IPS DF 4.7 (cell line): ENCODE measurements at regions not wholly inside any gene's neighbourhood (a gene's known extent, or its start where the extent isn't known, plus 50 kb on each side); places are given as distances from the start of the nearest gene placed in this dataset.
"Not testable (repeated sequence)": the region's sequence is repeated elsewhere in the genome, so short reads cannot be mapped to it uniquely, and the experiment has no call there.

Source experiments
- DNase-seq: peaks from one replicate; pipeline ENCODE4 v3.0.0-alpha.2; 2013; ENCODE audit warnings: low spot score; ENCODE audit errors: extremely low read depth

DNA sequence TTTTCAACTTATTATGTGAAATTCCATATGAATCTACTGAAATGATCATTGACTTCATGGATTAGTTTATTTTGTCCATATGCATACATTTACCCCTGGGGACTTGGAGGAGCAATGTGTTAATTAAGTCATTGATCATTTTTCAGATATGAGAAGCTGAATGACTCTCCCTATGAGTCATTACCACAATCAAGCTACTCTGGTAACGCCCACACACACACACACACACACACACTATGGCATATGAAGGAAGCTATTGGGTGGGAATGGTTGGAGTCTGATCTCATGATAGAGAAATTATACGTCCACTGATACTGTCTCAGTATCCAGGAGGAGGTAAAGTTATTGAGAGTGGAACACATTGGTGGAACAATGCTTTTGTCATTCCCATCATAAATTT lies 528.9 kb downstream of the AGTPBP1 start:
- DNase-seq: no peak

DNA sequence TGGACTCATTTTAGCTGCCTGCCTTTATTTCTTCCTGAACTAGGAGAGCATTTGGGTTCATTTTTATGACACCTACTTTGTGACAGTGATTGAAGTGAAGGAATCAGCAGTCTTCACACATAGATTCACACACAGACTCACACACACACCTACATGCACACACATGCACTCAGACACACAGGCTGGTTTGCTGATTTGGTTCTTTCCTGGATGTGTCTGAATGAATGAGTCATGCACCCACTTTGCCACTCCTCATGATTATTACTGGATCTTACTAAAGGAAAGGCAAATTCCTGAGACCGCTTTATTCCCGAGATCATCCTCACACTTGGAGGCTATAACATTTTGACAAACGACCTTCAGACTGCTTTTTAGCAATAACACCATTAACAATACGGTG lies 529.5 kb downstream of the AGTPBP1 start:
- DNase-seq: no peak

DNA sequence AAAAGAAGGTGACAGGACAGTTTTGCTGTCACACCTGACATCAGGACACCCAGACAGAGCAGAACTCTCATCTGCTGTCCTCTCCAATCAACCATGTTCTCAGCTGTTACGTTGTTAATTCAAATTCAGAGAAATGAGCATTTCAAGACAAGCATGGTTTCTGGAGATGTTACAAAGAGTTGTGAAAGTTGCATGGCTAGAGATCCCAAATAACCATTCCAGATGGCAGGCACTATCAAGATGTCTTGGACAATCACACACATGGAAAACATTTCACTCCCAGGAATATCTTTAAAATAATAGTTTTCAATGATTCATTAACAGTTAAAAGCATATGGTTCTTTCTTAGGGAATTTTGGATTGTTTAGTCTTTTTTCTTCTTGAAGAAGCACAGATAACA lies 533.1 kb downstream of the AGTPBP1 start:
- DNase-seq: no peak

DNA sequence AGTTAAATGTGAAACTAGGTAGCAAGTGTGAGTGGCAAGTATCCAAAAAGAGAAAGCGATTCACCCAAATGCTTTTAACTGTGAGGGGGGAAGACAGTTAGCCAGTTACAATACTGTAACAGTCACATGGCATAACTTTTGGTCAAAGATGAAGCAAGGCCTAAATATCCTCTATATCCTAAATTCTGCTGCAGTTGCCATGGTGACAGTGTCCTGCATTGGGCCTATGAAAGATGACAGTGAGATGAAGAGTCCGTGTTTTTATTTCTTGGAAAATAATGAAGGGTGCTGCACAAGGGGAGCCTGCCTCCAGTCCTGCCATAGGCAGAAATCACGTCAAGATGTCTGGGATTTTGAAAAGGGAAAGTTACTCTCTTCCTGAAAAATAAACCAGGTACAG lies 534.6 kb downstream of the NTRK2 start:
- DNase-seq: no peak

DNA sequence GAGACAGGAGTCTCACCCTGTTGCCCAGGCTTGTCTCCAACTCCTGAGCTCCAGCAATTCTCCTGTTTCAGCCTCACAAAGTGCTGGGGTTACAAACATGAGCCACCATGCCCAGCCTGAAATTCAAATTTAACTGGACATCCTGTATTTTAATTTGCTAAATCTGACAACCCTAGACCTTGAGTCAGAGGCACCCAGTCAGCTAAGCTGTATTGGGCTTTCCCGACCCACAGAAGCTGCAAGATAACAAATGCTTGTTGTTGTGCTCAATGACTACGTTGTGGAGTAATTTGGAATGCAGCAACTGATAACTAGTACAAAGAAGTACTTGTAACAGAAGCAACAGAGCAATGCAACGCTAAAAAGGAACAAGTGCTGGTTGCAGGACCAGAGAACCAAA lies 533.1 kb downstream of the NTRK2 start:
- no peak for DNase-seq

DNA sequence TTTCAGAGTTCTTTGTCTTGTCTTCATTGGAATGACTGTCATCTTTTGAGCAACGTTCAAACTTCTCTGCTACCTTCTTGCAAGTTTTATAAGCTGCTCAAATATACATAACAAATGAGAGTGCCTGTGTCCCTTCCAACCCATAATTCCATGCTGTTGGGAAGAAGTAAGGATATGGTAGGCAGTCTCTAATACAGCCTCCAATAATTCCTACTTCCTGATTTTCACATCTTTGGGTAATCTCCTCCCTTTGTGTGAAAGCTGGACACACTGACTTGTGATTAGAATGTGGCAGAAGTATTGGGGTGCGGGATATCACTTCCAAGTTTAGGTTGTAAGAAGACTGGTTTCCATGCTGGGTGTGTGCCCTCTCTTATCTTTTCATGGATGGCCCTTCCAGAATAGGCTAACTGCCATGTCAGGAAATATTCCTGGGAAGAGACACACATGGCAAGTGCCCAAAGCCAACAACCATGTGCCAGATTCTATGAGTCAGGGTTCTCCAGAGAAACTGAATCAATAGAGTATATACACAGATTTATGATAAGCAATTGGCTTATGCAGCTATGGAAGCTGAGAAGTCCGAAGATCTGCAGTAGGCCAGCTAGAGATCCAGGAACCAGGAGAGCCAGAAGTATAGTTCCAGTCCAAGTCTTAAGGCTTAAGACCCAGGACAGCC lies 531.3 kb downstream of the NTRK2 start:
- DNase-seq: no peak

DNA sequence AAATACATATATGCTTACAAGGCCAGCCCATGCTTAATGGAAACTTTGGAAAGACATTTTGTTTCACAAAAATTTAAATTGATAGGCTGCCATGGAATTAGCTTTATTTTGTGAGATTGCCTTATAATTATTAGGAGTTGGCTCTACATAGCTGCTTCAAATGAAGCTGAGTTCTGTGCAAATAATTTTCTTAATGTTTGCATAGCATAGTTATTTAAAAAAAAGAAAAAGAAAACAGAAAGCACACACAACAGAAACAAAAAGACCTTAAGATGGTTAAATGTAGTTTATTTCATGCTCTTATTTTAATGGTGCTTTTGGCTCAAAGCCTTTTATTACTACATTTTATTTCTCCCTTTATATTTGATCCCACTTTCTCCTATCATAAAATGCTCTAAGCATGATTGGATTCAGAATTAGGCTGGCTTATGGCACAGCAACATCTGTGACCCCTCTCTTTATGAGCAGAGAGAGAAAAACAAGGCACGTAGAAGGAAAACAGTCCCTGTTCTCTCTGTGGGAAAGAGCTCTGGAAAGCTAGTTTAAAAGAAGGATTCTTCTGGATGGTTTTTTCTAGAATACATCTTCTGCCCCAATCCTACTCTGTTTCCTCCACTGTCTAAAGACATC lies 530.5 kb downstream of the NTRK2 start:
- DNase-seq: no peak

DNA sequence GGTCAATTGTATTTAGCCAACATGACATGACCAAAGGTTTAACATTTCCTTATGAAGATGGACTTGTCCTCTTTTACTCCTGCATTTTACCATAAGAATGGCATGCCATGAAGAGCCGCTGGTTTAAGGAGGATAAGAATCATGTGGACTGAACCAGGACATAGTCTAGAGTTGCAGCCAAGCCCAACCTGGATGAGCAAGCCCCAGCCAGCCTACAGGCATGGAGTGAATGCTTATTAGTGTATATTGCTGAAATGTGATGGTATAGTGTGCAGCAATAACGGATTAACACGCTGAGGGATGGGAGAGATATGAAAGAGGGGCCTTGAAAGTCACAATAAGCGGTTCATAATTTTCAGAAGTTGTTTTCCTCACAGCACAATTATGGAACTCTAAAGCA lies 523.2 kb downstream of the NTRK2 start:
- DNase-seq: no peak

DNA sequence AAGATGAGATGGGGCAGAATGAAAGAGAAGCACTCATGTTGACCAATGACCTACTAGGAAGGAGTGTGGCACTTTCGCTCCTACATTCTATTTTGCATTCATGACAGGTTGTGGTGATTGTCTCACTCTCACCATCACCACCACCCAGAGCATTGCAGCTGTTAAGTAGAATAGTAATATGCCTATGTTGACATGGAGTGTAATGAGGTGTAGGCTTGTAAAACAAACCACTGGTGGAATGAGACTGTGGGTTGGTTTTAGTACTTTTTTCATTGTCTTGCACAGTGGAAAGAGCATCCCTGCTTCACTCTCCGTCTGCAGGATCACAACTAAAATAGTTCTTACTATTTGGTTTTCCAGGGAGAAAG lies 516.7 kb downstream of the NTRK2 start:
- no peak for DNase-seq

DNA sequence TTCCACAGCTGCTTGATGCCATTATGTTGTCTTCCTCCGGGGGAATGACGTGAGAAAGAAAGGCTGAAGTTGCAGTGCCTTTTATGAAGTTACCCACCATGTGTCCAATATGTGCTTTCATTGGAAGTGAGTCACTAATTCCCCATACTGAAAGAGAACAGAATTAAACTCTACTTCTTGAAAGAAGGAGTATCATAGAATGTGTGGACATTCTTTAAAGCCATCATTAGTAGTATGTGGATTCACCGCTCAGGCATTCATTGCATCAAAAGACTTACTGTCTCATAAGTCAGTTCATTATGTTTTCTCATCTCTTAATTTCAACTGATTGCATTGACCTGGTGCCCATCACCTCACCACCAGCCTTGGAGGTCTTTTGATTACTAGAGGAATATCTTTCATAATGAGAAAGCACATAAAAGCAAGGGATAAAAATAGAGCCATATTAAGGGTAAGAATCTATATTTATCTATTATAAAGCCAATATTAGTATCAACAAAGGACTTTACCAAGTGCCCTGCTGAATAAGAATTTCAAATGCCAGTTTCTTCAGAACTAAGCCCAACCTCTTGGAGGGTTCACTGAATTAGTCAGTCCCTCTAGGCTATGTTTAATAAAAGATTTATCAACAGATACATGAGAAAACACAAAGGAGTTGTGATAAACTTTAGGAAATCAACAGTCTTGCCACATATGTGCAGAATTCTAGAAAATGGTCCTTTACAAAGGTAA lies 516.1 kb downstream of the NTRK2 start:
- no peak for DNase-seq

DNA sequence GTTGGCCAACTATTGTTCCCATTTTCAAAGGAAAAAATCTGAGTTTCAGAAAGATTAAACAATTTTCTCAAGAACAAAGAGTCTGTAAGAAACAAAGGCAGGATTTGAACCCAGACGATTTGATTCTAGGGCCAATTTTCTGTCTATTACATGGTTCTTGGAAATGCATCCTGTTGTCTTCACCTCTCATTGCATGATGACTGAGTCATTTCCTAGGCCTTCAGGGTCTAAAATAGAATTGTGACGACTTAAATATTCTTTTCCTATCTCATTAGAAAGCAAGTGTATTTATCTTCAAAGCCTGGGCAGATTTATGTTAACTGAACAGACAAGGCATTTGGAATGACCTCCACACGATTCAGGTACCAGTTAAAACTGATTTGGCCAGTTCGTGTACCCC lies 512.9 kb downstream of the NTRK2 start:
- DNase-seq: no peak

DNA sequence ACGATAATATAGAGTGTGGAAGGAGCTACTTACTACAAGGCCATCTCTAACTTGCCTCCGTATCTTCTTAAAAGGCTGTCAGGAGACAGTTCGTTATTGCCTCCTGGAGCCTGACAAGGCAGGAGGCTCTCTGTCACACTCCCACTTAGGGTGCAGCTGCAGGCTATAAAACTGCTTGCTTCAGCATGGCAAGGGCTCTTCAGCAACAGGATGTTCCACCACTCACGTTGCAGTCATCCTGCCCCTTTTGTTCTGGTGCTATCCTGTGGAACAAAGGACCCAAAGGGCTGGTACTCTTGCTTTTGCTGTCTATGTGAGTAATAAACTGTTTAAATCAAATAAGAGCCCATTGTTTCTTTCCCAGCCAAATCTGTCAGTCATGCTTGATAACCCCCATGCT lies 508.9 kb downstream of the NTRK2 start:
- DNase-seq: no peak

DNA sequence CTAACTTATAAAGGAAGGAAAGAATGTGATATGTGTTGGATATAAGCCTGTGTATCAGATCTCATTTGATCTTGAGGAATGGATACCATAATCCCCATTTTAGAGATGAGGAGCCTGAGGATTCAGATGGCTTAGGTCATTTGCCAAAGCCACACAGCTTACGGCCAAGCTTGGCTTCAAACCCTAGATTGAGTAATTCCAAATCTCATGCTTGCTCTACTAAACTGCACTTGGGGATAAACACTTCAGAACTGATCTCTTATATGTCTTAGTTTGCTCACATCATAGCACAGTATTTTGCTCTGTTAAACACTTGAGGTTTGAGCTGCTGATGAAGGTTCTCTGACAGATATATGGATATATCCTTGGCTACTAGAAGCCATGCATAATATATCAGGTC lies 504.4 kb downstream of the NTRK2 start:
- DNase-seq: no peak

DNA sequence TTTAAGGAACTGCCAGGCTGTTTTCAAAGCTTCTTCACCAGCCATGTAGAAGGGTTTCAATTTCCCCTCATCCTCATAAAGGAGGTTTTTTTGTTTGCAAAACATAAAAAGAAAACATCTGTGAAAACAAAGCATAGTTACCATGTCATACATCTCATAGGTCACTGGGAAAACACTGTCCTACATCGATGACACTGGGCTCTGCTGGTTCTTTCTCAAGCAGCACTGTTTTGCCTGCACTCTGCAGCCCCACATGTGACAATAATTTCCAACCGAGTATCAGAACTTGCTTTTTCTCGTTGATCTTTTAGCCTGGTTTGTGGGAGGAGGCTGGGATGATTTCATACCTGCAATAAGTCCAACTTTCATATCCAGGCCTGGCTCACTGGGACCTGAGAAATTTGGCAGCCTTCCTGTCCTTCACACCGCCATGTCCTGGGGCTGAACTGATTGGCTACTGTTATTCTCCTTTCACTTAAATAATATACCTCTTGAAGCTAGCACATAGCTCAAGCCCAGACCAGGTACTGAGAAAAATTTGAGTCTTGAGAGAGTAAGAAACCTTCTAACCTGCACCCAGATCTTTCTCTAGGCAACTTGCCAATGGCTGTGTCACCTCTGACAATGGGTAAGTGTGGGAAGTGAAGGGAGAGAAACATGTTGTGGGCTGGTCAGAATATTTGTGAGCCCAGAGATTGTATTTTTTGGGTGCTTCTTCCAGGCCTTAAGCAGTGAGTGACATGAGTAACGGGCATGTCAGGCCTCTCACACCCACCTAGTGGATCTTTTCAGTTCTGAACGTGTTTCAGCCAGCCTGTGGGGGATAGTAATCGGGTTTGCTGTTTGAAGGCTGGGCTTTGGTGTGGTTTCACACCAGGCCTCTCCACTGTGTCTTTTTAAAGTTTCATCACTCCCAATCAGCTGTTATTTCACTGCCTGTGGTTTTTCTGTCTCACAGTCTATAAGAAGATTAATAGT lies 502.8 kb downstream of the NTRK2 start:
- DNase-seq: no peak

DNA sequence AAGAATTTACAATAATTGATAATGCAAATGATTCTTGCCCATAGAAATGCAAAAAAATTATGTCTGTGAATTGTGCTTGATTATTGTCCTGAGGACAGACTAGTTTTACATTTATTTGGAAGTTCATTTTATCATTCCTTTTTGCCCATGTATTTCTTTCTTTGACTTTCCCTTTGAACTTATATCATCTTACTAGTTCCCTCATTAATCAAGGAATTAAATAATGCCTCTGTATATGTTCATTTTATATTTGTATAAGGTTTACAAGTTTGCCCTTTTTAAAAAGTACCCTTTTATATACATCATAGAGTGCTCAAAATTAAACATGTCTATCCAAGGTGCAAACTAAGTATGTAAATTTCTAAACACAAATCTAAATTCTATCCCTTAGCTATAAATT lies 501.6 kb downstream of the NTRK2 start:
- DNase-seq: no peak

DNA sequence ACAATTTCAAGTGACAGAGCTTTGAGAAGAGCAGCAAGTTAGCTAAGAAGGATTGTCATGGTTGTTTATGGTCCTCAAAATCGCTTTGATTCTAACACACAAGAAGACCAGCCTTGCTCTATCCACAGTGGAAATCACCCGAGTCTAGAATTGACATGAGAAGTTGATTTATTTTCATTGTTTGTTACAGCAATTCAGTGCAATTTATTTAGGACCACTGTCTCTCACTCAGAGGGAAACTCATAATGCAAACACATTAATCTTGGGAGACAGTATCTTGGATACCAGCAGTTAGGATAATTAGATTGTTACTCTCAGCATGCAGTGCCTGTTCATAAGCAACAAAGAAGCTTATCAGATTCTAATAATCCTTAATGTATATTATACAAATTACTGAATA lies 498.9 kb downstream of the NTRK2 start:
- no peak for DNase-seq

DNA sequence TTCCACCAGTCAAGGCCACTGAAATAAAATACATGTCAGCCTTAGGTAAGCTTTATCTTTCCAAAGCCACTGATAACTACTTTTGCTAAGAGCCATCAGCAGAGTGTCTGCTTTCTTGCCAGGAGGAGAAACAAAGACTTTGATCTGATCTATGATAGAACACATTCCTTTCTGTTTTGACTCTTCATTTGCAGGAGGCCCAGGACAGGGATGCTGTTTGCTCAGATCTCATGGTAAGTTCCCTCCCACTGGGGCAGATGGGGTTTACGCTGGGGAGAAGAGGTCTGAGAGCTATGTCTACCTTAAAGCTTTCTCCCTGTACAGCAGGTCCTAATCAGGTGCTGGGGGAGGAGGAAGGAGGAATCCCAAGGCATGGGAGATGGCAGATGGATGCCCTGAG lies 497.6 kb downstream of the NTRK2 start:
- no peak for DNase-seq

DNA sequence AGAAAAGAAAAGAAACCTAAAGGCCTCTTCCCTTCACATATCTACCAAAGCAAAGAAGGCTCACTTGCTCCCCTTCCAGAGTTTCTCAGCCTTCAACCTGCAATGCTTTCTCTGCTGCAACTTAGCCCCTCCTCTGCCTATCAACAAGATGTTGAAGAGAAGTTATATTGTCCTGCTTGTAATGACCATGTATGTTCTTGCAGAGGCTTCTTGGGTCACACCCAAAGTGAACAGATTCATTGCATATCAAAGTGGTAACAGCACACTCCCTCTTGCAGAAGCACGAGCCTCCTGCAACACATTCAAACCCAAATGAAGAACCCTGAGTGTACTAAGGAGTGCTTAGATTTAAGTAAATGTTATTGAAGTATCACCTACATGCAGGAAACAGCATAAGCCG lies 494.3 kb downstream of the NTRK2 start:
- no peak for DNase-seq

DNA sequence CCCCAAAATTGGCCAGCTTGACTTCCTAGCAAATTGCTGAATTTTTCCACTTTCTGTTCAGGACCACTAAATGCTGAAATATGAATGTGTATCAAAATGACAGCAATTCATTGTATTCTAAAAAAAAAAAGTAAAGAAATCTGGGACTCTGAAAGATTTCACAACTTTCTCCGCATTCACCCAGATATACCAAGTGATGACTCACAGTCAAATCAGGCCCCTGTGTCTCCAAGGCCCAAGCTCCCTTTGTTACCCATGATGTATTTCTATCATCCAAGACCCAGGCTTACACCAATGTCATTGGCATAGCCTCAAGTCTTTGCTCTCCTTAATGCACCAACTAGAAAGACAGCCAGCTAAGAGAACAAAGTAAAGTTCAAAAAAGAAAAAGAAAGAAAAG lies 493.9 kb downstream of the NTRK2 start:
- no peak for DNase-seq

DNA sequence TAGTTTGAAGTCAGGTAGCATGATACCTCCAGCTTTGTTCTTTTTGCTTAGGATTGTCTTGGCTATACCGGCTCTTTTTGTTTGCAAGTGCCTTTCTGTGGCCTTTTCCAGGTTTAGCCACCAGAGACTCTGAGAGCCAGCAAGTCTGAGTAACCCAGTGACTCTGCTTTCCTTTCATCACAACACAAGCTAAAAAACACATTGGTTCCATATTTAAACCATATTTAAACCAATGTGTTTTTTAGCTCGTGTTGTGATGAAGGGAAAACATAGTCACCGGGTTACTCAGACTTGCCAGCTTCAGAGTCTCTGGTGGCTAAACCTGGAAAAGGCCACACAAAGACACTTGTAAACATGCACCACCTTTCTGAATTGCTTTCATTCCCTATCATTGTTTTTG lies 493.3 kb downstream of the NTRK2 start:
- DNase-seq: no peak

DNA sequence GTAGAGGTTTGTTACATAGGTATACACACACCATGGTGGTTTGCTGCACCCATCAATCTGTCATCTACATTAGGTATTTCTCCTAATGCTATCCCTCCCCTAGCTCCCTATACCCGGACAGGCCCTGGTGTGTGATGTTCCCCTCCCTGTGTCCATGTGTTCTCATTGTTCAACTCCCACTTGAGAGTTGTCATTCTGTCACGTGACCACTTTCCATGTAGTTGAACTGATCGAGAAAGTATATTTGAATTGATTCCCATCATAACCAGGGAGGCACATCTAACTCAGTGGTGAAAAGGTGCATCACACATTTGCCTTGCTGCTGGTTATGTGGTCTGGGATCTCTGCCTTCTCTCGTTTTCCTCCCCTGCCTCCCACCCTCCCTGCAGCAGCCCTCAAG lies 491.4 kb downstream of the NTRK2 start:
- not testable (repeated sequence) for DNase-seq

DNA sequence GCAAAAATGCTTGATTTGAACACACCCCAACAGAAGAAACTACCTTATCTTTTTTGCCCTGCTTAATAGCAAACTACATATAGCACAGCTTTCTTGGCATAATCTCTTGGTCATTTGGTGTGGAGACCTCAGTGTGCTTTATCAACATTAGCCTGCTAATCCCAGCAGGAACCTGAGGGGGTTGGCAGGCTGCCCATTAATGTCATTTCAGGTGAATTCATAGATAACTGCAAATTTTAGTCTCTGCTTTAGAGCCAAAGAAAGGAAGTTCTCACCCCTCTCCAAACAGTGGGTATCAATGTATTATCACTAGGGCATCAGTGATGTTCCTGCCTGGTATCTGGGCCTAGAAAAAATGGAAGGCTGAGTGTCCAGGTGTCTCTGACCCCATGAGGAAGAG lies 489.0 kb downstream of the NTRK2 start:
- no peak for DNase-seq
